ENCODE measurements at regions not wholly inside any gene's neighbourhood (a gene's known extent, or its start where the extent isn't known, plus 50 kb on each side); places are given as distances from the start of the nearest gene placed in this dataset.

DNA sequence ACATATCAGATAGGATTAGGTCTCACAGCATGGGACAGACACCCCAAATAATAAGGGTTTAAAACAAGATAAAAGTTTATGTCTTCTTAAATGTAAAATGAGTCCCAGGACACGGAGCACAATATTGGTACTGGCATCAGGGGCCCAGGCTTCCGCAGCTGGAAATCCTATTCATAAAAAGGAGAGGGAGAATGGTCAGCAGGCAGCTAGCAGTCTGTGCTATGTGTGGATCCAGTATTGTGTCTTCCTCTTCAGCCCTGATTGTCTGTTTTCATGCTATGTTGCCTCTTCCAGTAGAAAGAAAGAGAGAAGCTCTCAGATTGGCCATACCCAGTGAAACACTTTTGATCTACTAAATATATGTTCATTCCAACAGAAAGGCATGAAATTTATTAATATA, 319.3 kb upstream of the SLCO3A1 start:
- no peak for TF ChIP-seq POLR2A (IDR thresholded peaks at IDR 0.05)
- TF ChIP-seq, protein P1, sequence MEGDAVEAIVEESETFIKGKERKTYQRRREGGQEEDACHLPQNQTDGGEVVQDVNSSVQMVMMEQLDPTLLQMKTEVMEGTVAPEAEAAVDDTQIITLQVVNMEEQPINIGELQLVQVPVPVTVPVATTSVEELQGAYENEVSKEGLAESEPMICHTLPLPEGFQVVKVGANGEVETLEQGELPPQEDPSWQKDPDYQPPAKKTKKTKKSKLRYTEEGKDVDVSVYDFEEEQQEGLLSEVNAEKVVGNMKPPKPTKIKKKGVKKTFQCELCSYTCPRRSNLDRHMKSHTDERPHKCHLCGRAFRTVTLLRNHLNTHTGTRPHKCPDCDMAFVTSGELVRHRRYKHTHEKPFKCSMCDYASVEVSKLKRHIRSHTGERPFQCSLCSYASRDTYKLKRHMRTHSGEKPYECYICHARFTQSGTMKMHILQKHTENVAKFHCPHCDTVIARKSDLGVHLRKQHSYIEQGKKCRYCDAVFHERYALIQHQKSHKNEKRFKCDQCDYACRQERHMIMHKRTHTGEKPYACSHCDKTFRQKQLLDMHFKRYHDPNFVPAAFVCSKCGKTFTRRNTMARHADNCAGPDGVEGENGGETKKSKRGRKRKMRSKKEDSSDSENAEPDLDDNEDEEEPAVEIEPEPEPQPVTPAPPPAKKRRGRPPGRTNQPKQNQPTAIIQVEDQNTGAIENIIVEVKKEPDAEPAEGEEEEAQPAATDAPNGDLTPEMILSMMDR (IDR thresholded peaks at IDR 0.05) = no peak
